Neuronal stem cell (in vitro differentiated cells): ENCODE measurements at regions not wholly inside any gene's neighbourhood (a gene's known extent, or its start where the extent isn't known, plus 50 kb on each side); places are given as distances from the start of the nearest gene placed in this dataset.

Experiments used
- DNase-seq: peaks from one replicate; pipeline ENCODE4 v3.0.0-alpha.2; 2013; ENCODE audit warnings: low spot score
- H2AFZ ChIP-seq: one replicate; pipeline ENCODE4 v1.6.1; 2013; ENCODE audit warnings: mild to moderate bottlenecking, low read length, inconsistent platforms
- H2AK5ac ChIP-seq: 2 replicates; pipeline ENCODE4 v1.6.1; 2013; ENCODE audit warnings: low read depth, mild to moderate bottlenecking, inconsistent platforms, low read length, moderate library complexity, mixed read lengths
- H2BK120ac ChIP-seq: 2 replicates; pipeline ENCODE4 v1.6.1; 2013; ENCODE audit warnings: low read depth, mild to moderate bottlenecking, inconsistent platforms, low read length, moderate library complexity, mixed read lengths
- H2BK12ac ChIP-seq: one replicate; pipeline ENCODE4 v1.6.1; 2013; ENCODE audit warnings: low read length, inconsistent platforms
- H2BK15ac ChIP-seq: 2 replicates; pipeline ENCODE4 v1.6.1; 2013; ENCODE audit warnings: mild to moderate bottlenecking, low read length, inconsistent platforms, mixed read lengths
- H2BK5ac ChIP-seq: one replicate; pipeline ENCODE4 v1.6.1; 2013; ENCODE audit warnings: inconsistent platforms, mild to moderate bottlenecking, low read length, moderate library complexity
- H3K14ac ChIP-seq: one replicate; pipeline ENCODE4 v1.6.1; 2013; ENCODE audit warnings: low read length, inconsistent platforms
- H3K18ac ChIP-seq: 2 replicates; pipeline ENCODE4 v1.6.1; 2013; ENCODE audit warnings: low read length, inconsistent platforms
- H3K23ac ChIP-seq: 2 replicates; pipeline ENCODE4 v1.6.1; 2013; ENCODE audit warnings: low read depth, mild to moderate bottlenecking, mixed read lengths, low read length, inconsistent platforms; ENCODE audit not compliant: poor library complexity
- H3K27ac ChIP-seq: replicated peaks from 3 replicates; pipeline ENCODE4 v1.5.1; 2013; ENCODE audit warnings: low read length, inconsistent platforms
- H3K27me3 ChIP-seq, 3 experiments: 2 replicates each; pipeline ENCODE4 v1.6.1; 2013; ENCODE audit warnings: low read length in 3 of 3, mild to moderate bottlenecking in 2 of 3, inconsistent platforms in 1 of 3, low read depth in 1 of 3, mixed read lengths in 1 of 3, moderate library complexity in 1 of 3; ENCODE audit not compliant: control insufficient read depth in 3 of 3, insufficient read depth in 3 of 3
- H3K36me3 ChIP-seq, 2 donors: replicated peaks in 1 of 2; 2 replicates each; pipeline ENCODE4 v1.6.1; 2013; ENCODE audit warnings: low read length in 2 of 2; ENCODE audit not compliant: control insufficient read depth in 2 of 2, insufficient read depth in 2 of 2
- H3K4ac ChIP-seq: 2 replicates; pipeline ENCODE4 v1.6.1; 2013; ENCODE audit warnings: inconsistent platforms, mild to moderate bottlenecking, low read length, moderate library complexity
- H3K4me1 ChIP-seq, 2 donors: 1 replicate in 1 of 2; 2 replicates in 1 of 2; pipeline ENCODE4 v1.6.1; 2013; ENCODE audit warnings: low read length in 2 of 2, low read depth in 1 of 2; ENCODE audit not compliant: control insufficient read depth in 2 of 2, insufficient read depth in 1 of 2
- H3K4me2 ChIP-seq: one replicate; pipeline ENCODE4 v1.6.1; 2013; ENCODE audit warnings: mild to moderate bottlenecking, low read length, inconsistent platforms; ENCODE audit not compliant: insufficient read depth, poor library complexity, severe bottlenecking
- H3K4me3 ChIP-seq, 2 donors: 2 replicates each; pipeline ENCODE4 v1.5.1; 2013; ENCODE audit warnings: low read length in 2 of 2, mild to moderate bottlenecking in 2 of 2, inconsistent platforms in 1 of 2, moderate library complexity in 1 of 2
- H3K79me1 ChIP-seq: one replicate; pipeline ENCODE4 v1.6.1; 2013; ENCODE audit warnings: low read depth, mild to moderate bottlenecking, inconsistent platforms, low read length, moderate library complexity
- H3K9ac ChIP-seq: one replicate; pipeline ENCODE4 v1.6.1; 2013; ENCODE audit warnings: mild to moderate bottlenecking, low read depth, low read length, inconsistent platforms; ENCODE audit not compliant: poor library complexity
- H3K9me3 ChIP-seq, 2 donors: replicated peaks in 1 of 2; 2 replicates each; pipeline versions ENCODE3 to v1.6.1; 2013; ENCODE audit warnings: low read length in 2 of 2, mild to moderate bottlenecking in 2 of 2, inconsistent platforms in 1 of 2, low read depth in 1 of 2, mixed read lengths in 1 of 2, moderate library complexity in 1 of 2; ENCODE audit not compliant: control insufficient read depth in 2 of 2, insufficient read depth in 1 of 2
- H4K8ac ChIP-seq: one replicate; pipeline ENCODE4 v1.6.1; 2013; ENCODE audit warnings: low read depth, mild to moderate bottlenecking, inconsistent platforms, low read length, moderate library complexity
- H4K91ac ChIP-seq: one replicate; pipeline ENCODE4 v1.6.1; 2013; ENCODE audit warnings: low read length, low read depth, mild to moderate bottlenecking, inconsistent platforms; ENCODE audit not compliant: poor library complexity
- WGBS, 2 donors: extraction: QIAGEN DNeasy Blood & Tissue Kit; methylation state at CpG; one replicate each; pipeline ENCODE4 v1.1.7; 2013; ENCODE audit warnings: missing lambda C conversion rate in 2 of 2, mixed read lengths in 1 of 2; ENCODE audit not compliant: insufficient read length in 2 of 2, insufficient replicate concordance in 1 of 2; ENCODE audit errors: extremely low coverage in 2 of 2; 5-methylcytosine and 5-hydroxymethylcytosine counted together

DNA sequence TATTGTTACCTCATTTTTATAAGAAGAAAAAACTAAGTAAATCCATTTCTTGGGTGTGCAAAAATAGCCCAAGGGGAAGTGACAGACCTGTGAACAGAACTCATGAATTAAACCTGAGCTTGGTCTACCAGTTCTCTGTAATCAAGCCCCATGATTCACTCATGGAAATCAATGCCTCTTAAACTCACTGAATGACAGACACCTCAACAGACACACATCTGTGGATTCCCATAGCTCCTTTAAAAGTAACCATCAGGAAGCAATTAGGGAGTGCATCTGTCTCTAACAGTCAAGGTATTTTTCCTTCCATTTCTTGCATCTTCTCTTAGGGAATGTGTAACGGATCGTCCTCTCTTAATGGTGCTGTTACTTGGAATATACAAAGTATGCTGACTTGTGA, 215.0 kb upstream of the EEA1 start:
- H3K14ac ChIP-seq: no peak overlapping the region
- H3K4ac ChIP-seq: no peak overlapping the region
- WGBS, 2 donors: no CpG with 5 or more reads among the region's 2 CpGs
- no peak overlapping the region for H4K8ac ChIP-seq
- no peaks in the 10 kb centered on the region for H3K36me3 ChIP-seq
- peaks cover 0 to 3% (median 0%) of the 10 kb centered on the region in 3 experiments for H3K27me3 ChIP-seq
- DNase-seq: no peak
- no peak overlapping the region for H3K18ac ChIP-seq
- H3K4me2 ChIP-seq: no peak overlapping the region
- H3K4me1 ChIP-seq: no peaks in the 10 kb centered on the region
- no peak overlapping the region for H4K91ac ChIP-seq
- H2BK12ac ChIP-seq: no peak overlapping the region
- H3K23ac ChIP-seq: no peak overlapping the region
- no peak overlapping the region for H3K4me3 ChIP-seq
- H2AK5ac ChIP-seq: no peak overlapping the region
- H3K9me3 ChIP-seq: no peaks in the 10 kb centered on the region
- no peak overlapping the region for H2BK5ac ChIP-seq
- no peaks in the 10 kb centered on the region for H3K79me1 ChIP-seq
- H2BK15ac ChIP-seq: no peak overlapping the region
- H2AFZ ChIP-seq: no peak overlapping the region
- no peak overlapping the region for H2BK120ac ChIP-seq
- H3K9ac ChIP-seq: no peak overlapping the region
- H3K27ac ChIP-seq: no peak overlapping the region

DNA sequence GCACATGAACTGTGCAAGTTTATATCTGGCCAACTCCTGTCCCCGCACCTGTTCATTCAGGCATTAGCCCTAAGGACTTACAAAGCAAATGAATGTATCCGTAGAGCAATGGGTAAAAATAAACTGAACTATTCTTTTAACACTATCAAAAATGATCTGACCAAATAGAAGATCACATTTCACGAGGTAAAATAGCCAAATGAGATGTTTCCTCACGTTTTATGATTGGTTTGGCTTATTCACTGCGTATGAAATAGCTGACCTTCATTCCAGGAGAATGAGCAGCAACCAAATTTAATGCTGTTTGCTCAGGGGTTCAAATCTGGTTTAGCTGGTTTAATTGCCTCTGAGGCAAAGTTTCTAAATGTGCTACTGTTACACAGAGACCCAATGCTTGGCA, 216.0 kb upstream of the EEA1 start:
- Histone ChIP-seq H3K27ac (no peak overlapping the region), H2AFZ (no peak overlapping the region), H2BK5ac (no peak overlapping the region), H3K9me3 (no peaks in the 10 kb centered on the region), H3K79me1 (no peaks in the 10 kb centered on the region), H4K8ac (no peak overlapping the region), H3K14ac (no peak overlapping the region), H4K91ac (no peak overlapping the region), H3K4me1 (no peaks in the 10 kb centered on the region), H3K4ac (no peak overlapping the region), H3K4me3 (no peak overlapping the region), H3K36me3 (no peaks in the 10 kb centered on the region), H2BK12ac (no peak overlapping the region), H2BK120ac (no peak overlapping the region), H3K4me2 (no peak overlapping the region), H2BK15ac (no peak overlapping the region), H3K18ac (no peak overlapping the region), H3K23ac (no peak overlapping the region), H3K9ac (no peak overlapping the region), H3K27me3 (peaks cover 0 to 3% (median 0%) of the 10 kb centered on the region in 3 experiments), H2AK5ac (no peak overlapping the region)
- DNase-seq: no peak
- WGBS, 2 donors: no CpG with 5 or more reads among the region's 5 CpGs

DNA sequence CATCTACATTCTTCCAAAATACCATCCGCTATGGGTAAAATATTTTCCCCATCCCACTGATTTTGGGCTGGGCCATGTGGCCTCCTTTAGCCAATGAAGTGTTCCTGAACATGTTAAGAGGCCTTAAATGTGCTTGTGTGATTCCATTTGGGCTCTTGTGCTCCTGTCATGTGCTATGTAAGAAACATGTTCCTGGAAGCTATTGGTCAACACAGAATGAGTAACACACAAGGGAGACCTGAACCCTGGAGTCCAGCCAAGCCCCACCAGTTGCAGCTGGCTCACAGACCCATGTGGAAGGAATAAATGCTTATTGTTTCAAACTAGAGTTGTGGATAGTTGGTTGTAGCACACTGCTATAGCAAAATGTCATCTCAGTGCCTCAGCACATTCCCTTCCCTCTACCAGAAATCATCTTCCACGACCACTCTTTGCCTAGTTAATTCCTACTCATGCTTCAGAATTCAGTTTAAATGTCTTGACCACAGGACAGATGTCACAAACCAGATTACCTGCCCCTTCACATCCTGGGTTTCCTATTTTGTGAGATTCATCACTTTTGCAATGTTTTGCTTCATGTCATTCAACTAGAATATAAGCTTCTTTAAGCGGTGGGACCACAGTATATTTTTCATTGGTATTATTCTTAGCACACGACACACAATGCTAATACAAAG, 217.3 kb upstream of the EEA1 start:
- H3K79me1 ChIP-seq: no peaks in the 10 kb centered on the region
- WGBS, 2 donors: 100% methylated on average over 1 of the region's 4 CpGs; no CpG with 5 or more reads in 1 of the 2 donors

DNA sequence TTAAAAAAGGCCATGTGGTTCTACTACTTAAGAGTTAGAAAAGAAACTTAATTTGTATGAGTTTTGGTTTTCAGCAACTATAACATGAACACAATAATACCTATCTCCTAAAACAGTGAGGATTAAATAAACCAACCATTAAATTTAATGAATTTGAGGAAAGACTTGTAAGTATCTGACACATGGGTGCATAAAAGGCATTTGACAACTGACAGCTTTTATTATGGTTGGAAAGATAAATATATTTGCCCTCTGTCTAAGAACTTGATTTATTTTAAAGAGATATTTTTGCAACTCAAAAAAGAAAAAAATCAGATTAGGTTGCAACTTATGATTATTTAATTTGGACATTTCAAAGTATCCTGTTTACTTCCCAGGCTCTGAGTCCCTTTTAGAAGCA, 217.9 kb upstream of the EEA1 start:
- no peak overlapping the region for H3K14ac ChIP-seq
- no peak overlapping the region for H2BK15ac ChIP-seq
- H3K4me2 ChIP-seq: no peak overlapping the region
- no peaks in the 10 kb centered on the region for H3K9me3 ChIP-seq
- no peak overlapping the region for H3K23ac ChIP-seq
- no peak overlapping the region for H2AK5ac ChIP-seq
- no peaks in the 10 kb centered on the region for H3K79me1 ChIP-seq
- no peak overlapping the region for H3K27ac ChIP-seq
- DNase-seq: no peak
- no peak overlapping the region for H2BK120ac ChIP-seq
- no peak overlapping the region for H3K4ac ChIP-seq
- H3K18ac ChIP-seq: no peak overlapping the region
- H4K91ac ChIP-seq: no peak overlapping the region
- no peak overlapping the region for H4K8ac ChIP-seq
- no peak overlapping the region for H3K9ac ChIP-seq
- no peak overlapping the region for H2BK12ac ChIP-seq
- no peaks in the 10 kb centered on the region for H3K27me3 ChIP-seq
- H3K4me1 ChIP-seq: no peaks in the 10 kb centered on the region
- no peak overlapping the region for H2BK5ac ChIP-seq
- no peak overlapping the region for H3K4me3 ChIP-seq
- no peaks in the 10 kb centered on the region for H3K36me3 ChIP-seq
- H2AFZ ChIP-seq: no peak overlapping the region

More for the DNA sequence above, 217.3 kb upstream of the EEA1 start:
- H3K18ac ChIP-seq: no peak overlapping the region
- H2BK120ac ChIP-seq: no peak overlapping the region
- H4K8ac ChIP-seq: no peak overlapping the region
- no peaks in the 10 kb centered on the region for H3K9me3 ChIP-seq
- no peak overlapping the region for H2BK12ac ChIP-seq
- no peak overlapping the region for H3K27ac ChIP-seq
- H3K36me3 ChIP-seq: no peaks in the 10 kb centered on the region
- H2BK15ac ChIP-seq: no peak overlapping the region
- no peak overlapping the region for H3K9ac ChIP-seq
- H4K91ac ChIP-seq: no peak overlapping the region
- H3K4me1 ChIP-seq: no peaks in the 10 kb centered on the region
- H2AFZ ChIP-seq: no peak overlapping the region
- H3K27me3 ChIP-seq: no peaks in the 10 kb centered on the region
- H3K4ac ChIP-seq: no peak overlapping the region
- no peak overlapping the region for H3K4me3 ChIP-seq
- H2AK5ac ChIP-seq: no peak overlapping the region
- no peak overlapping the region for H3K23ac ChIP-seq
- no peak overlapping the region for H3K4me2 ChIP-seq
- H3K14ac ChIP-seq: no peak overlapping the region
- no peak for DNase-seq
- no peak overlapping the region for H2BK5ac ChIP-seq
